HAP-1 (cell line): ENCODE measurements at regions not wholly inside any gene's neighbourhood (a gene's known extent, or its start where the extent isn't known, plus 50 kb on each side); places are given as distances from the start of the nearest gene placed in this dataset.

Source experiments
- DNase-seq, 2 experiments: peaks; one replicate each; pipeline ENCODE4 v3.0.0-alpha.2; 2016 to 2020; ENCODE audit warnings: low spot score in 2 of 2
- H3K27me3 ChIP-seq: fragments of 250-450 bp; sonication (Bioruptor Pico); 2 replicates; pipeline ENCODE4 v1.5.1; 2020; ENCODE audit warnings: low read depth, mild to moderate bottlenecking, moderate library complexity
- H3K36me3 ChIP-seq: fragments of 250-450 bp; sonication (Bioruptor Pico); replicated peaks from 2 replicates; pipeline ENCODE4 v1.5.1; 2020; ENCODE audit warnings: mild to moderate bottlenecking
- H3K4me1 ChIP-seq: fragments of 250-450 bp; sonication (Bioruptor Pico); 2 replicates; pipeline ENCODE4 v1.5.1; 2020; ENCODE audit warnings: mild to moderate bottlenecking
- H3K4me3 ChIP-seq: fragments of 250-450 bp; sonication (Bioruptor Pico); 2 replicates; pipeline ENCODE4 v1.5.1; 2020; ENCODE audit warnings: mild to moderate bottlenecking, moderate library complexity
- H3K9me3 ChIP-seq: fragments of 250-450 bp; sonication (Bioruptor Pico); 2 replicates; pipeline ENCODE4 v1.5.1; 2020; ENCODE audit warnings: mild to moderate bottlenecking, moderate library complexity
- in situ Hi-C: fragments of 300-500 bp; cut with MboI; formaldehyde crosslinking; loops from 3 replicates; pipeline ENCODE4 v1.14.3; 2020; ENCODE audit warnings: low sequenced_read_pairs, inconsistent platforms, mixed read lengths

GRCh38 chr3:135503760-135504686 is 461.5 kb upstream of the PPP2R3A start:
- no peaks in the 10 kb centered on the region; the same call in 1 of the 2 replicates for H3K27me3 ChIP-seq
- in situ Hi-C loops: loop anchor here (25.0 kb wide), 1 partner anchor 892 kb away; no protein-coding TSS in a partner anchor
- no peak overlapping the region for H3K4me3 ChIP-seq

GRCh38 chr3:135513106-135514059 is 452.1 kb upstream of the PPP2R3A start:
- no peaks in the 10 kb centered on the region for H3K36me3 ChIP-seq
- no peaks in the 10 kb centered on the region for H3K9me3 ChIP-seq
- H3K4me3 ChIP-seq: no peak overlapping the region
- H3K27me3 ChIP-seq: no peaks in the 10 kb centered on the region
- in situ Hi-C loops: loop anchor here (10.0 to 25.0 kb wide), 2 partner anchors 719 to 901 kb away; partner anchors contain the start of gene EPHB1
- no peaks in the 10 kb centered on the region for H3K4me1 ChIP-seq
- no peak for DNase-seq

More at GRCh38 chr3:135503760-135504686, 461.5 kb upstream of the PPP2R3A start:
- Histone ChIP-seq H3K36me3 (no peaks in the 10 kb centered on the region), H3K9me3 (no peaks in the 10 kb centered on the region), H3K4me1 (no peaks in the 10 kb centered on the region)
- peak; percentile 54 to 86 for DNase-seq

- Histone ChIP-seq H3K9me3 (no peaks in the 10 kb centered on the region), H3K4me3 (no peak overlapping the region), H3K4me1 (no peaks in the 10 kb centered on the region), H3K27me3 (no peaks in the 10 kb centered on the region), H3K36me3 (no peaks in the 10 kb centered on the region)
- in situ Hi-C loops: loop anchor here (10.0 to 25.0 kb wide), 2 partner anchors 719 to 902 kb away; partner anchors contain the start of gene EPHB1
- DNase-seq: no peak
These were observed 451.5 kb upstream of the PPP2R3A start for GRCh38 chr3:135514060-135514448.

DNA sequence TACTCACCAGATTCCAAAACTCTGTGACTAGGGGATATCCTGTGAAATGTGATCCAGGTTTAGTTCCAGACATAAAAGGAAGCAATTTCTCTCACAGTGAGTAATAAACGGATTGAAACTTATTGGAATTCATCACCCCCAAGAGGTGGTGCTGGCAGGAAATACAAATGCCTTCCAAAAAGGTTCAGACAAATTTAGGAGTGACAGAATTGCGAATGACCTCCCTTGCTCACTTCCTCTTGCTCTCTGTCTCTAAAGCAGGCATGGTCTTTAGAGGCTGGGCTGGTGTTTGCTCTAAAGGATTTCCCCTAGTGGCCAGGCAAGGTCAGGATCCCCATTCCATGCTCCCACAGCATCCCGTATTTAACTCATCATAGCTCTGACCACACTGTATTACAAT is 449.4 kb upstream of the PPP2R3A start:
- in situ Hi-C loops: loop anchor here (10.0 to 25.0 kb wide), 2 partner anchors 721 to 904 kb away; partner anchors contain the start of gene EPHB1
- Histone ChIP-seq H3K4me1 (no peaks in the 10 kb centered on the region), H3K36me3 (no peaks in the 10 kb centered on the region), H3K27me3 (no peaks in the 10 kb centered on the region), H3K4me3 (no peak overlapping the region), H3K9me3 (no peaks in the 10 kb centered on the region)
- DNase-seq: peak in 1 of 2 experiments; percentile 7

- no peaks in the 10 kb centered on the region for H3K27me3 ChIP-seq
- no peak for DNase-seq
- no peak overlapping the region for H3K4me3 ChIP-seq
- H3K9me3 ChIP-seq: no peaks in the 10 kb centered on the region
- no peaks in the 10 kb centered on the region for H3K4me1 ChIP-seq
- no peaks in the 10 kb centered on the region for H3K36me3 ChIP-seq
- in situ Hi-C loops: no loop called here
These were observed 437.0 kb upstream of the PPP2R3A start for GRCh38 chr3:135528413-135529015.

- Histone ChIP-seq H3K4me1 (no peaks in the 10 kb centered on the region), H3K4me3 (no peak overlapping the region), H3K9me3 (no peaks in the 10 kb centered on the region), H3K27me3 (no peaks in the 10 kb centered on the region), H3K36me3 (no peaks in the 10 kb centered on the region)
- in situ Hi-C loops: no loop called here
- DNase-seq: no peak
These were observed 433.5 kb upstream of the PPP2R3A start for GRCh38 chr3:135532021-135532420.

DNA sequence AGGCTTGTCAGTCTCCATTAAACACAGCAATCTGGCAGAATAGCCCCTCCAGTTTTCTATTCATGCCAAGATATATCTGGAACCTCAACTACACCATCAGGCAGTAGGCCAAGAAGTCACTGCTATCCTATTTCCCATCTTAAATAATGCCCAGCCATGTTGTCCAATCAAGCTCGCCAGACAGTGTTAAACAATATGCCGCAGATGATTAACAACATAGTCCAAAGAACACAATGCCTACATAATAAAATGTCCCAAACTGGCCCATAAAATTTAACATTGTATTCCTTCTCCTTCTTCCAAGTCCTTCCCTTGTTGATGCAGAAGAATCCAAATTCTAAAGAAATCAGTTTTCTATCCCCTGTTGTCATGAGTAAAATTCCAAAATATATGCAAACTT is 427.4 kb upstream of the PPP2R3A start:
- H3K9me3 ChIP-seq: no peaks in the 10 kb centered on the region

DNA sequence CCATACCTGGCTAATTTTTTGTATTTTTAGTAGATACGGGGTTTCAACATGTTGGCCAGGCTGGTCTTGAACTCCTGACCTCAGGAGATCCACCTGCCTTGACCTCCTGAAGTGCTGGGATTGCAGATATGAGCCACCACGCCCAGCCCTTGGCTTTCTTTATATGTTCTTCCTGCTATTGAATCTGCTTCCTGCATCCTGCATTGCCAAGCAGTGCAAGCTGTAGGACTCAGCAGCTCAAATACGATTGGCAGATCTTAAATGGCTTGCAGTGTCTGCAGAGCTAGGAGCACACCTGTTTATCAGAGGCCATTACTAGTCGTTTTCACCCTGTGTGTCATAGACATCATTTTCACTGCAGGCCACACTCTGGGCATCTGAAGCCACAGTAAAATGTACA is 426.2 kb upstream of the PPP2R3A start:
- Histone ChIP-seq H3K4me3 (no peak overlapping the region), H3K9me3 (no peaks in the 10 kb centered on the region), H3K27me3 (no peaks in the 10 kb centered on the region), H3K36me3 (no peaks in the 10 kb centered on the region), H3K4me1 (no peaks in the 10 kb centered on the region)
- no peak for DNase-seq
- in situ Hi-C loops: no loop called here

More for the DNA sequence above, 427.4 kb upstream of the PPP2R3A start:
- Histone ChIP-seq H3K4me1 (no peaks in the 10 kb centered on the region), H3K4me3 (no peak overlapping the region), H3K36me3 (no peaks in the 10 kb centered on the region), H3K27me3 (no peaks in the 10 kb centered on the region)
- no peak for DNase-seq
- in situ Hi-C loops: no loop called here

DNA sequence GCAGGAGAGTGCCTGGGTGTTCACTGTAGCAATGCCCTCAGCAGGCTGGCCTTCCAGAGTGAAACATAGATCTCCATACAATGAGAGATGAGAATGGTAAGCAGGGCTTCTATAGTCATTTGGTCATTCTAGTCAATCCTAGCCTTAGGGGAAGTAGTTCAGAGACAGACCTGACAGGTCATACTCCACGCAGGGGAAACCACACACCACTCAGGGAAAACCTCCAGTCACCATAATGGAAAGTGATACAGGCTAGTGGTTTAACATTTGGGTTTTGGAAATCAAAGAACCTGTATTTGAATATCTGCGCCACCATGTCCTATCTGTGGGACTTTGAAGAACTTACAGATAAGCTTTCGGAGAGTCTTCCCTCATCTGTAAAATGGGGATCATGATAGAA is 425.7 kb upstream of the PPP2R3A start:
- Histone ChIP-seq H3K4me3 (no peak overlapping the region), H3K27me3 (no peaks in the 10 kb centered on the region), H3K4me1 (no peaks in the 10 kb centered on the region), H3K9me3 (no peaks in the 10 kb centered on the region), H3K36me3 (no peaks in the 10 kb centered on the region)
- in situ Hi-C loops: no loop called here
- no peak for DNase-seq

DNA sequence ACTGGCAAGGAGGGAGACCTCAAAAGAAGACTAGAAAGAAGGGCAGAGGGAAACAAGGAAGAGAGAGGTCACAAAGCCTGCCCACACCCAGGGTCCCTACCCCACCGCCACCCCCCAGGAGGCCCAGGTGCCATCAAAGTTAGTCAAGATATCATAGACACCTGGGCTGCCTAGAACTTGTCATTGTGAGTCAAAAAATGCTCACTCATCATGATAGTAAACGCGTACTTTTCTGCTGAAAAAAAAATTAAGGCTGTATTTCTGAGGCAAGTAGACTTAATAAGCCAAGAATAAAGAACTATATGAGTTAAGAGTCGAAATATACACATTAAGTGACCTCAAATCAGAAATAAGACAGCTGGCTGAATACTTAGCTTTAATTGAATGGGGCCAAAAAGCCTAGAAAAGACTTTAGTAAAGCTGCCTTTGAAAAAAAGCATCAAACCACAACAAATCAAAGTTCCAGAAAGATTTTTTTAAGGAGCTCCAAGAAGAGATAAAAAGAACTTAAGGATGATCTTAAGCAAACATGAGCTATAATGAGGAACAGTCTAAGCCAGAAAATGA is 415.5 kb upstream of the PPP2R3A start:
- in situ Hi-C loops: no loop called here
- Histone ChIP-seq H3K4me1 (no peaks in the 10 kb centered on the region), H3K27me3 (no peaks in the 10 kb centered on the region), H3K36me3 (no peaks in the 10 kb centered on the region), H3K9me3 (no peaks in the 10 kb centered on the region), H3K4me3 (no peak overlapping the region)
- DNase-seq: no peak

- no peaks in the 10 kb centered on the region for H3K4me1 ChIP-seq
- no peaks in the 10 kb centered on the region for H3K9me3 ChIP-seq
- DNase-seq: no peak
- H3K36me3 ChIP-seq: no peaks in the 10 kb centered on the region
- H3K4me3 ChIP-seq: no peak overlapping the region
- in situ Hi-C loops: no loop called here
- no peaks in the 10 kb centered on the region for H3K27me3 ChIP-seq
These were observed 409.4 kb upstream of the PPP2R3A start for GRCh38 chr3:135556174-135556573.

- no peak overlapping the region for H3K4me3 ChIP-seq
- no peak for DNase-seq
- H3K4me1 ChIP-seq: no peaks in the 10 kb centered on the region
- H3K36me3 ChIP-seq: no peaks in the 10 kb centered on the region
- in situ Hi-C loops: no loop called here
- H3K9me3 ChIP-seq: no peaks in the 10 kb centered on the region
- H3K27me3 ChIP-seq: no peaks in the 10 kb centered on the region
These were observed 407.3 kb upstream of the PPP2R3A start for GRCh38 chr3:135558150-135558783.

DNA sequence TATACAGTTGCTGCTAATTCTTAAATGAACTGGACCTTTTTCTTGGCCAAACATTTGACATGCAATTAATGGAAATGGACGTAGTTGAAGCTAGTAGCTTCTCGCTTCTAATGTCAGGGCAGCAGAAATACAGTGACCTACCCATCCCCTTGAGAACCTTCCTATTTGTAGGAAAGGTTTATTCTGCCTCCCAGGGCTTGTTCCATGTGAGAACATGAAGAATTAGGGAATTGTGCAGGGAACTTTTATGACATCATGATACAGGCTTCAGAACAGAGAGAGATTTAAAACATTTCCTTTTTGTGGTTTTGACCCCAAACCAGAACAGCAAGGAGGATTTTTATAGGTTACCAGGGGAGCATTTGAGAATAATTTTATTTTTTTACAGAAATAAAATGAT is 406.6 kb upstream of the PPP2R3A start:
- H3K4me1 ChIP-seq: no peaks in the 10 kb centered on the region
- DNase-seq: no peak
- no peaks in the 10 kb centered on the region for H3K27me3 ChIP-seq
- H3K9me3 ChIP-seq: no peaks in the 10 kb centered on the region
- H3K4me3 ChIP-seq: no peak overlapping the region
- in situ Hi-C loops: no loop called here
- no peaks in the 10 kb centered on the region for H3K36me3 ChIP-seq
